ENCODE measurements at regions not wholly inside any gene's neighbourhood (a gene's known extent, or its start where the extent isn't known, plus 50 kb on each side); places are given as distances from the start of the nearest gene placed in this dataset.
"Not testable (repeated sequence)": the region's sequence is repeated elsewhere in the genome, so short reads cannot be mapped to it uniquely, and the experiment has no call there.

GRCh38 chr5:57082441-57083067, 91.3 kb upstream of the GPBP1 start:
- Histone ChIP-seq H3K27ac (no peak overlapping the region), H3K4me3 (no peak overlapping the region), H3K4me1 (no peaks in the 10 kb centered on the region), H3K36me3 (no peaks in the 10 kb centered on the region), H3K27me3 (no peaks in the 10 kb centered on the region), H3K9me3 (no peaks in the 10 kb centered on the region)
- DNase-seq (ENCODE audit: extremely low spot score in 2 of 2) = no peak
- intact Hi-C loops (cut with DNase I) = no loop called here
- TF ChIP-seq POLR2A (IDR thresholded peaks at IDR 0.05) (no peak), POLR2AphosphoS5 (IDR thresholded peaks at IDR 0.05; ENCODE audit: insufficient read depth in 1 of 2, low read depth in 1 of 2) (no peak)
- TF ChIP-seq, protein P1, sequence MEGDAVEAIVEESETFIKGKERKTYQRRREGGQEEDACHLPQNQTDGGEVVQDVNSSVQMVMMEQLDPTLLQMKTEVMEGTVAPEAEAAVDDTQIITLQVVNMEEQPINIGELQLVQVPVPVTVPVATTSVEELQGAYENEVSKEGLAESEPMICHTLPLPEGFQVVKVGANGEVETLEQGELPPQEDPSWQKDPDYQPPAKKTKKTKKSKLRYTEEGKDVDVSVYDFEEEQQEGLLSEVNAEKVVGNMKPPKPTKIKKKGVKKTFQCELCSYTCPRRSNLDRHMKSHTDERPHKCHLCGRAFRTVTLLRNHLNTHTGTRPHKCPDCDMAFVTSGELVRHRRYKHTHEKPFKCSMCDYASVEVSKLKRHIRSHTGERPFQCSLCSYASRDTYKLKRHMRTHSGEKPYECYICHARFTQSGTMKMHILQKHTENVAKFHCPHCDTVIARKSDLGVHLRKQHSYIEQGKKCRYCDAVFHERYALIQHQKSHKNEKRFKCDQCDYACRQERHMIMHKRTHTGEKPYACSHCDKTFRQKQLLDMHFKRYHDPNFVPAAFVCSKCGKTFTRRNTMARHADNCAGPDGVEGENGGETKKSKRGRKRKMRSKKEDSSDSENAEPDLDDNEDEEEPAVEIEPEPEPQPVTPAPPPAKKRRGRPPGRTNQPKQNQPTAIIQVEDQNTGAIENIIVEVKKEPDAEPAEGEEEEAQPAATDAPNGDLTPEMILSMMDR (IDR thresholded peaks at IDR 0.05) = no peak

- TF ChIP-seq, protein P1 (IDR thresholded peaks at IDR 0.05) = no peak
- TF ChIP-seq POLR2A (IDR thresholded peaks at IDR 0.05) = no peak
- TF ChIP-seq POLR2AphosphoS5 (IDR thresholded peaks at IDR 0.05; ENCODE audit: insufficient read depth in 1 of 2, low read depth in 1 of 2) = no peak
- H3K36me3 ChIP-seq = no peaks in the 10 kb centered on the region
- intact Hi-C loops (cut with DNase I) = no loop called here
Observed at GRCh38 chr5:57085306-57086081, 88.4 kb upstream of the GPBP1 start.

DNA sequence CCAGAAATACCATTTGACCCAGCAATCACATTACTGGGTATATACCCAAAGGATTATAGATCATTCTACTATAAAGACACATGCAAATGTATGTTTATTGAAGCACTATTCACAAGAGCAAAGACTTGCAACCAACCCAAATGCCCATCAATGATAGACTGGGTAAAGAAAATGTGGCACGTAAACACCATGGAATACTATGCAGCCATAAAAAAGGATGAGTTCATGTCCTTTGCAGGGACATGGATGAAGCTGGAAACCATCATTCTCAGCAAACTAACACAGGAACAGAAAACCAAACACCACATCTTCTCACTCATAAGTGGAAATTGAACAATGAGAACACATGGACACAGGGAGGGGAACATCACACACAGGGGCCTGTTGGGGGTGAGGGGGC, 85.9 kb upstream of the GPBP1 start:
- H3K4me1 ChIP-seq; H3K27ac ChIP-seq; DNase-seq (ENCODE audit: extremely low spot score in 2 of 2); H3K9me3 ChIP-seq; H3K36me3 ChIP-seq; H3K4me3 ChIP-seq; intact Hi-C loops (cut with DNase I); H3K27me3 ChIP-seq: not testable (repeated sequence)

More at GRCh38 chr5:57085306-57086081, 88.4 kb upstream of the GPBP1 start:
- Histone ChIP-seq H3K4me1 (no peaks in the 10 kb centered on the region), H3K27me3 (no peaks in the 10 kb centered on the region), H3K9me3 (no peaks in the 10 kb centered on the region), H3K4me3 (no peak overlapping the region), H3K27ac (no peak overlapping the region)
- DNase-seq (ENCODE audit: extremely low spot score in 2 of 2) = no peak

DNA sequence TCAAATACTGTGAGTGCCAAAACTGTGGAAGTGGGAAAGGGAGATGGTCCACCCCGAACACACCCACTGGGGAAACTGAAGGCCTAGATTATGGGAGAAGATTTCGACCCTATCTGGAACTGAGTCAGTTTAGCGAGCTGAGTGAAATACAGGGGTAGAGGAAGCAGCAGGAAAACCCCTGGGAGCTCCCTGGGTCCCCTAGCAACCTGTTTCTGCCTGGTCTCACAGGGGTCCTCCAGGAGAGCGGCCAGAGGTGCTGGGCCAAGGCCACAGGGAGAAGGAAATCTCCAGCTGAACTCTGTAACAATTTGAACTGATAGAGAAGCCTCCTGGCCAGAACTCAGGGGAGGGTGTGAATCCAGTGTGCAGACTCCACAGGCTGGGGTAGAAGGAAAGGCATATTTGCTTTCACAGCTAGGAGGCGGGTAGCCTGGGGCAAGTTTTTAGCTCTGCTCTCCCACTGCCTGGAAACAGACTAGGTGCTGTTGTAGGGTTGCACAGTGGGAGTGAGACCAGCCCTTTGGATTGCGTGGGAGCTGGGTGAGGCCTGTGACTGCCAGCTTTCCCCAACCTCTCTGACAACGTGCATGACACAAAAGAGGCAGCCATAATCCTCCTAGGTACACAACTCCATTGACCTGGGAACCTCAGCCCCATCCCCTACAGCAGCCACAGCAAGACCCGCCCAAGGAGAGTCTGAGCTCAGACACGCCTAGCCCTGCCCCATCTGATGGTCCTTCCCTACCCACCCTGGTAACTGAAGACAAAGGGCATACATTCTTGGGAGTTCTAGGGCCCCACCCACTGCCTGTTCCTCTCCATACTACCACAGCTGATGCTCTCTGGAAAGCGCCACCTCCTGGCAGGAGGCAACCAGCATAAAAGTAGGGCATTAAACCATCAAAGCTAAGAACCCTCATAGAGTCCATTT, 78.8 kb upstream of the GPBP1 start:
- intact Hi-C loops (cut with DNase I) = no loop called here
- DNase-seq (ENCODE audit: extremely low spot score in 2 of 2) = no peak
- Histone ChIP-seq H3K4me3 (no peak overlapping the region), H3K9me3 (no peaks in the 10 kb centered on the region), H3K36me3 (no peaks in the 10 kb centered on the region), H3K4me1 (no peaks in the 10 kb centered on the region), H3K27ac (no peak overlapping the region), H3K27me3 (no peaks in the 10 kb centered on the region)
- no peak for TF ChIP-seq POLR2AphosphoS5 (IDR thresholded peaks at IDR 0.05; ENCODE audit: insufficient read depth in 1 of 2, low read depth in 1 of 2)
- TF ChIP-seq, protein P1 (IDR thresholded peaks at IDR 0.05) = no peak
- no peak for TF ChIP-seq POLR2A (IDR thresholded peaks at IDR 0.05)

DNA sequence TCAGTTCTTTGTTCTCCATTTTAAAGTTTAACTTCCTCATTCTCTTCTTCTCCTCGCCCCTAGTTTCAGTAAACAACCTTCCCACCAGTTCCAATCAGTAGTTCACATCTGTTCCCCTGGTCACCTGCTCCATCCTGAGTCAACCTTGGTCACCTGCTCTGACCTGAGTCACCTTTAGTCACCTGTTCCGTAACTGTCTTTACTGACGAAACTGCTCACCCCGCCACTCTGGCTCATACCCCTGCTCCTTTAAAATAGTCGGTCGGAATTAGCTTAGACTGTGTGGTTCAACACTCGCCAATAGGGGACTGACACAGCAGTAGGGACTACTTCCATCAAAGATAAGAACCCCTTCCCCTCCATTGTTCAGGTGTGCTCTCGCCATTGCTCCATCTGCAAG, 76.3 kb upstream of the GPBP1 start:
- Histone ChIP-seq H3K27ac (no peak overlapping the region), H3K27me3 (no peaks in the 10 kb centered on the region), H3K4me1 (no peaks in the 10 kb centered on the region), H3K9me3 (no peaks in the 10 kb centered on the region), H3K36me3 (no peaks in the 10 kb centered on the region), H3K4me3 (no peak overlapping the region)
- intact Hi-C loops (cut with DNase I) = no loop called here
- no peak for DNase-seq (ENCODE audit: extremely low spot score in 2 of 2)
- TF ChIP-seq, protein P1 (IDR thresholded peaks at IDR 0.05) = no peak
- TF ChIP-seq POLR2A (IDR thresholded peaks at IDR 0.05) (no peak), POLR2AphosphoS5 (IDR thresholded peaks at IDR 0.05; ENCODE audit: insufficient read depth in 1 of 2, low read depth in 1 of 2) (no peak)
